SK-N-SH treated with all-trans-retinoic acid at 6 μM for 48 hours (cell line): ENCODE measurements at regions not wholly inside any gene's neighbourhood (a gene's known extent, or its start where the extent isn't known, plus 50 kb on each side); places are given as distances from the start of the nearest gene placed in this dataset.

Experiments
- ATAC-seq: fragments of 200-7000 bp; cut with Tn5 transposase; 3 replicates; pipeline ENCODE4 v1.9.1; 2020; ENCODE audit warnings: mild to moderate bottlenecking, moderate library complexity
- ARNTL ChIP-seq: fragments of 450-650 bp; formaldehyde crosslinking; IDR thresholded peaks from 2 replicates; pipeline ENCODE4 v1.5.0; 2020; ENCODE audit warnings: low read depth, mild to moderate bottlenecking, moderate library complexity, borderline replicate concordance
- BACH2 ChIP-seq: fragments of 250-450 bp; sonication (Bioruptor Pico); IDR thresholded peaks from 2 replicates; pipeline ENCODE4 v1.9.0; 2021; ENCODE audit warnings: mild to moderate bottlenecking, borderline replicate concordance
- CSDC2 ChIP-seq: fragments of 250-450 bp; sonication (Bioruptor Pico); IDR thresholded peaks from 2 replicates; pipeline ENCODE4 v1.5.0; 2020; ENCODE audit warnings: mild to moderate bottlenecking, moderate library complexity
- ESRRG ChIP-seq: fragments of 250-450 bp; sonication (Bioruptor Pico); IDR thresholded peaks from 2 replicates; pipeline ENCODE4 v1.6.1; 2021; ENCODE audit warnings: mild to moderate bottlenecking
- GLIS3 ChIP-seq: fragments of 250-450 bp; sonication (Bioruptor Pico); IDR thresholded peaks from 2 replicates; pipeline ENCODE4 v1.5.0; 2020; ENCODE audit warnings: mild to moderate bottlenecking, moderate library complexity
- ISL1 ChIP-seq: fragments of 250-450 bp; sonication (Bioruptor Pico); IDR thresholded peaks from 2 replicates; pipeline ENCODE4 v2.1.2; 2022; ENCODE audit warnings: mild to moderate bottlenecking, moderate library complexity
- OSR1 ChIP-seq: fragments of 250-450 bp; sonication (Bioruptor Pico); IDR thresholded peaks from 2 replicates; pipeline ENCODE4 v1.8.0; 2022; ENCODE audit warnings: moderate library complexity, mild to moderate bottlenecking, inconsistent platforms
- PPARA ChIP-seq: fragments of 250-450 bp; sonication (Bioruptor Pico); IDR thresholded peaks from 2 replicates; pipeline ENCODE4 v1.5.0; 2020; ENCODE audit warnings: mild to moderate bottlenecking, borderline replicate concordance
- RARB ChIP-seq: fragments of 250-450 bp; sonication (Bioruptor Pico); IDR thresholded peaks from 2 replicates; pipeline ENCODE4 v1.8.0; 2021; ENCODE audit warnings: mild to moderate bottlenecking, moderate library complexity
- SNAI2 ChIP-seq: fragments of 250-450 bp; sonication (Bioruptor Pico); IDR thresholded peaks from 2 replicates; pipeline ENCODE4 v1.5.0; 2020; ENCODE audit warnings: mild to moderate bottlenecking, moderate library complexity
- TCF4 ChIP-seq: fragments of 250-450 bp; sonication (Bioruptor Pico); IDR thresholded peaks from 2 replicates; pipeline ENCODE4 v1.8.0; 2021; ENCODE audit warnings: mild to moderate bottlenecking, moderate library complexity, borderline replicate concordance
- TOX ChIP-seq: fragments of 250-450 bp; sonication (Bioruptor Pico); IDR thresholded peaks from 2 replicates; pipeline ENCODE4 v1.8.0; 2021; ENCODE audit warnings: mild to moderate bottlenecking, moderate library complexity, borderline replicate concordance
- ZC3H10 ChIP-seq: fragments of 250-450 bp; sonication (Bioruptor Pico); IDR thresholded peaks from 2 replicates; pipeline ENCODE4 v1.5.1; 2021; ENCODE audit warnings: mild to moderate bottlenecking, moderate library complexity
- ZFP3 ChIP-seq: fragments of 250-450 bp; sonication (Bioruptor Pico); IDR thresholded peaks from 2 replicates; pipeline ENCODE4 v1.5.0; 2020; ENCODE audit warnings: mild to moderate bottlenecking, moderate library complexity
- ZFP30 ChIP-seq: fragments of 450-650 bp; formaldehyde crosslinking; IDR thresholded peaks from 2 replicates; pipeline ENCODE4 v1.5.0; 2022; ENCODE audit warnings: mild to moderate bottlenecking, moderate library complexity
- ZNF565 ChIP-seq: fragments of 450-650 bp; formaldehyde crosslinking; conservative IDR thresholded peaks from 2 replicates; pipeline ENCODE4 v1.5.0; 2020; ENCODE audit warnings: low read depth, mild to moderate bottlenecking, moderate library complexity
- ZNF70 ChIP-seq: fragments of 450-650 bp; formaldehyde crosslinking; IDR thresholded peaks from 2 replicates; pipeline ENCODE4 v1.5.0; 2020; ENCODE audit warnings: mild to moderate bottlenecking, moderate library complexity
- ZNF8 ChIP-seq: fragments of 450-650 bp; formaldehyde crosslinking; IDR thresholded peaks from 2 replicates; pipeline ENCODE4 v1.5.0; 2020; ENCODE audit warnings: mild to moderate bottlenecking, moderate library complexity
- TF ChIP-seq, protein P1 (sequence below): fragments of 250-450 bp; sonication (Bioruptor Pico); IDR thresholded peaks from 2 replicates; pipeline ENCODE4 v1.8.0; 2021; ENCODE audit warnings: low read depth, mild to moderate bottlenecking, moderate library complexity, borderline replicate concordance
- TF ChIP-seq, protein P2 (sequence below): fragments of 250-450 bp; sonication (Bioruptor Pico); IDR thresholded peaks from 2 replicates; pipeline ENCODE4 v1.5.1; 2020; ENCODE audit warnings: low read depth, mild to moderate bottlenecking, moderate library complexity
- TF ChIP-seq, protein P3 (sequence below): fragments of 250-450 bp; sonication (Bioruptor Pico); IDR thresholded peaks from 2 replicates; pipeline ENCODE4 v1.5.1; 2021; ENCODE audit warnings: mild to moderate bottlenecking, moderate library complexity
- TF ChIP-seq, protein P4 (sequence below): fragments of 250-450 bp; sonication (Bioruptor Pico); IDR thresholded peaks from 2 replicates; pipeline ENCODE4 v1.8.0; 2020; ENCODE audit warnings: mild to moderate bottlenecking, moderate library complexity, borderline replicate concordance

DNA sequence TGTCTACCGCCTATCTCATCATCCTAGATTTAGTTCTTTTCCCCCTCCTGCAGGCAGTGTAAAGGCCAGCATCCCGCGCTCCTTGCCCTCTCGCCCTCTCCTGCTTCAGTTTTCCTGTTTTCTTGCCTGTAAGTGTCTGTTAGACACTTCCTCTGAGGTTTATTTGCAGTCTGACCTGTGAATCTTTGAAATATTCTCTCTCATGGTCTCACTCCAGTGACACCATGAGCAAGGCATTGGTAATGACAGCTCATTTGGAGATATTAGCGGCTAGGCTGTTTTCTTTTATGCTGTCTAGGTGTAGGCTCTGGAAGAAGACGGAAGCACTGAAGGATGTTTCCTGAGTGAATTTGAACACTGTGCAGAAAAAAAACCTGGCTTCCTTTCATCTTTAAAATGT is 179.6 kb downstream of the KDR start:
- no peak for TF ChIP-seq ARNTL (CRISPR knock-in tag)
- TF ChIP-seq PPARA (CRISPR knock-in tag): no peak
- TF ChIP-seq ZC3H10 (CRISPR knock-in tag): no peak
- TF ChIP-seq ZNF565 (CRISPR knock-in tag): no peak
- no peak for TF ChIP-seq ZNF70 (CRISPR knock-in tag)
- TF ChIP-seq ISL1 (CRISPR knock-in tag): no peak
- TF ChIP-seq, protein P1, sequence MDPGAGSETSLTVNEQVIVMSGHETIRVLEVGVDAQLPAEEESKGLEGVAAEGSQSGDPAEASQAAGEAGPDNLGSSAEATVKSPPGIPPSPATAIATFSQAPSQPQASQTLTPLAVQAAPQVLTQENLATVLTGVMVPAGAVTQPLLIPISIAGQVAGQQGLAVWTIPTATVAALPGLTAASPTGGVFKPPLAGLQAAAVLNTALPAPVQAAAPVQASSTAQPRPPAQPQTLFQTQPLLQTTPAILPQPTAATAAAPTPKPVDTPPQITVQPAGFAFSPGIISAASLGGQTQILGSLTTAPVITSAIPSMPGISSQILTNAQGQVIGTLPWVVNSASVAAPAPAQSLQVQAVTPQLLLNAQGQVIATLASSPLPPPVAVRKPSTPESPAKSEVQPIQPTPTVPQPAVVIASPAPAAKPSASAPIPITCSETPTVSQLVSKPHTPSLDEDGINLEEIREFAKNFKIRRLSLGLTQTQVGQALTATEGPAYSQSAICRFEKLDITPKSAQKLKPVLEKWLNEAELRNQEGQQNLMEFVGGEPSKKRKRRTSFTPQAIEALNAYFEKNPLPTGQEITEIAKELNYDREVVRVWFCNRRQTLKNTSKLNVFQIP (CRISPR knock-in tag): no peak
- no peak for TF ChIP-seq ZNF8
- no peak for TF ChIP-seq ESRRG (CRISPR knock-in tag)
- TF ChIP-seq, protein P2, sequence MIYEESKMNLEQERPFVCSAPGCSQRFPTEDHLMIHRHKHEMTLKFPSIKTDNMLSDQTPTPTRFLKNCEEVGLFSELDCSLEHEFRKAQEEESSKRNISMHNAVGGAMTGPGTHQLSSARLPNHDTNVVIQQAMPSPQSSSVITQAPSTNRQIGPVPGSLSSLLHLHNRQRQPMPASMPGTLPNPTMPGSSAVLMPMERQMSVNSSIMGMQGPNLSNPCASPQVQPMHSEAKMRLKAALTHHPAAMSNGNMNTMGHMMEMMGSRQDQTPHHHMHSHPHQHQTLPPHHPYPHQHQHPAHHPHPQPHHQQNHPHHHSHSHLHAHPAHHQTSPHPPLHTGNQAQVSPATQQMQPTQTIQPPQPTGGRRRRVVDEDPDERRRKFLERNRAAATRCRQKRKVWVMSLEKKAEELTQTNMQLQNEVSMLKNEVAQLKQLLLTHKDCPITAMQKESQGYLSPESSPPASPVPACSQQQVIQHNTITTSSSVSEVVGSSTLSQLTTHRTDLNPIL: no peak
- TF ChIP-seq, protein P3, sequence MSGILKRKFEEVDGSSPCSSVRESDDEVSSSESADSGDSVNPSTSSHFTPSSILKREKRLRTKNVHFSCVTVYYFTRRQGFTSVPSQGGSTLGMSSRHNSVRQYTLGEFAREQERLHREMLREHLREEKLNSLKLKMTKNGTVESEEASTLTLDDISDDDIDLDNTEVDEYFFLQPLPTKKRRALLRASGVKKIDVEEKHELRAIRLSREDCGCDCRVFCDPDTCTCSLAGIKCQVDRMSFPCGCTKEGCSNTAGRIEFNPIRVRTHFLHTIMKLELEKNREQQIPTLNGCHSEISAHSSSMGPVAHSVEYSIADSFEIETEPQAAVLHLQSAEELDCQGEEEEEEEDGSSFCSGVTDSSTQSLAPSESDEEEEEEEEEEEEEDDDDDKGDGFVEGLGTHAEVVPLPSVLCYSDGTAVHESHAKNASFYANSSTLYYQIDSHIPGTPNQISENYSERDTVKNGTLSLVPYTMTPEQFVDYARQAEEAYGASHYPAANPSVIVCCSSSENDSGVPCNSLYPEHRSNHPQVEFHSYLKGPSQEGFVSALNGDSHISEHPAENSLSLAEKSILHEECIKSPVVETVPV: no peak
- no peak for TF ChIP-seq SNAI2 (CRISPR knock-in tag)
- TF ChIP-seq ZFP3: no peak
- no peak for TF ChIP-seq TOX (CRISPR knock-in tag)
- no peak for ATAC-seq

DNA sequence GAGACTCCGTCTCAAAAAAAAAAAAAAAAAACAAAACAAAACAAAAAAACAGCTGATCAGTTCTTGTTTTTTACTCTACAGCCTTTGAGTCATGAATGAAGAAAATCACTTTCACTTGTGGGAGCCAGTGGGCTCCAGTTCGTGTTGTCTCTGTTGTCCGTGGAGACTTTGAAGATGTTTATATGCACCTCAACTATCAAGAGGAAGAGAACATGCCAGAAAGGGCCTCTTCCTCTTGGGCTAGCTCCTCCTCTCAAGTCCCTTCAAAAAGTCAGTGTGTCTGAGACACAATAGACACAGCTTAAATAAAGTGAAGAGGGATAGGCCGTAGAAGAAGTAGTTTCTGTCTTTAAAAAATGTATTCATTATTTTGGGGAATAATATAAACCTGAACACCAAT is 182.7 kb downstream of the KDR start:
- ATAC-seq: no peak
- TF ChIP-seq ZFP30 (CRISPR knock-in tag): no peak
- TF ChIP-seq RARB (CRISPR knock-in tag): no peak
- TF ChIP-seq CSDC2 (CRISPR knock-in tag): no peak
- TF ChIP-seq, protein P1 (CRISPR knock-in tag): no peak
- TF ChIP-seq ISL1 (CRISPR knock-in tag): no peak
- TF ChIP-seq, protein P2: no peak
- no peak for TF ChIP-seq ZFP3
- TF ChIP-seq, protein P4, sequence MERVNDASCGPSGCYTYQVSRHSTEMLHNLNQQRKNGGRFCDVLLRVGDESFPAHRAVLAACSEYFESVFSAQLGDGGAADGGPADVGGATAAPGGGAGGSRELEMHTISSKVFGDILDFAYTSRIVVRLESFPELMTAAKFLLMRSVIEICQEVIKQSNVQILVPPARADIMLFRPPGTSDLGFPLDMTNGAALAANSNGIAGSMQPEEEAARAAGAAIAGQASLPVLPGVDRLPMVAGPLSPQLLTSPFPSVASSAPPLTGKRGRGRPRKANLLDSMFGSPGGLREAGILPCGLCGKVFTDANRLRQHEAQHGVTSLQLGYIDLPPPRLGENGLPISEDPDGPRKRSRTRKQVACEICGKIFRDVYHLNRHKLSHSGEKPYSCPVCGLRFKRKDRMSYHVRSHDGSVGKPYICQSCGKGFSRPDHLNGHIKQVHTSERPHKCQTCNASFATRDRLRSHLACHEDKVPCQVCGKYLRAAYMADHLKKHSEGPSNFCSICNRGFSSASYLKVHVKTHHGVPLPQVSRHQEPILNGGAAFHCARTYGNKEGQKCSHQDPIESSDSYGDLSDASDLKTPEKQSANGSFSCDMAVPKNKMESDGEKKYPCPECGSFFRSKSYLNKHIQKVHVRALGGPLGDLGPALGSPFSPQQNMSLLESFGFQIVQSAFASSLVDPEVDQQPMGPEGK (CRISPR knock-in tag): no peak
- no peak for TF ChIP-seq ZNF70 (CRISPR knock-in tag)
- no peak for TF ChIP-seq TCF4 (CRISPR knock-in tag)
- no peak for TF ChIP-seq ZNF8
- no peak for TF ChIP-seq BACH2 (CRISPR knock-in tag)
- TF ChIP-seq OSR1 (CRISPR knock-in tag): no peak
- no peak for TF ChIP-seq TOX (CRISPR knock-in tag)
- no peak for TF ChIP-seq ZNF565 (CRISPR knock-in tag)
- TF ChIP-seq GLIS3 (CRISPR knock-in tag): no peak
- no peak for TF ChIP-seq ZC3H10 (CRISPR knock-in tag)
- TF ChIP-seq ESRRG (CRISPR knock-in tag): no peak
- no peak for TF ChIP-seq SNAI2 (CRISPR knock-in tag)
